Esophagus muscularis mucosa (tissue), 4 donors: ENCODE measurements at regions not wholly inside any gene's neighbourhood (a gene's known extent, or its start where the extent isn't known, plus 50 kb on each side); places are given as distances from the start of the nearest gene placed in this dataset.

Experiments
- CTCF ChIP-seq, 3 experiments: fragments of 200-600 bp in 2 of 3; fragments of 450-650 bp in 1 of 3; sonication (generic) in 2 of 3; IDR thresholded peaks; one replicate each; pipeline ENCODE4 v1.5.1; 2017 to 2019; ENCODE audit warnings: antibody characterized with exemption in 3 of 3, mild to moderate bottlenecking in 2 of 3, moderate library complexity in 1 of 3
- EP300 ChIP-seq: sonication (generic); formaldehyde crosslinking; IDR thresholded peaks from one replicate; pipeline ENCODE4 v1.6.1; 2017; ENCODE audit warnings: antibody characterized with exemption
- POLR2A ChIP-seq: fragments of 450-650 bp; IDR thresholded peaks from one replicate; pipeline ENCODE4 v1.6.1; 2017; ENCODE audit warnings: antibody characterized with exemption, moderate library complexity, mild to moderate bottlenecking, low read depth
- POLR2AphosphoS5 ChIP-seq, 2 donors: sonication (generic); formaldehyde crosslinking; IDR thresholded peaks; one replicate each; pipeline ENCODE4 v1.6.1; 2017; ENCODE audit warnings: antibody characterized with exemption in 2 of 2

- TF ChIP-seq EP300 (no peak), CTCF (IDR thresholded peaks at IDR 0.05) (no peak), POLR2AphosphoS5 (IDR thresholded peaks at IDR 0.05) (no peak), POLR2A (no peak)
These were observed 281.6 kb downstream of the ZSWIM6 start for GRCh38 chr5:61613679-61614078.
